HEK293 (cell line): ENCODE measurements at regions not wholly inside any gene's neighbourhood (a gene's known extent, or its start where the extent isn't known, plus 50 kb on each side); places are given as distances from the start of the nearest gene placed in this dataset.

Experiments used
- CTCF ChIA-PET: fragments of 350-600 bp; formaldehyde crosslinking; extraction: SDS; loops from one replicate; lab custom pipeline; 2021; ENCODE audit warnings: antibody characterized with exemption; lab: Yijun Ruan, JAX
- POLR2A ChIA-PET: fragments of 300-600 bp; formaldehyde crosslinking; extraction: SDS; loops from one replicate; lab custom pipeline; 2020; ENCODE audit warnings: antibody characterized with exemption, inconsistent platforms; lab: Yijun Ruan, JAX
- H3K27ac ChIP-seq: fragments of 200-500 bp; sonication (Bioruptor generic); 2 replicates; pipeline ENCODE4 v1.5.1; 2014; ENCODE audit warnings: low read depth, low read length, control low read depth, inconsistent platforms; ENCODE audit errors: extremely low read depth
- H3K36me3 ChIP-seq, 2 experiments: fragments of 200-500 bp in 1 of 2; sonication (Bioruptor generic) in 1 of 2; 1 replicate in 1 of 2; 2 replicates in 1 of 2; pipeline ENCODE4 v1.5.1; 2014 to 2017; ENCODE audit warnings: inconsistent platforms in 2 of 2, low read length in 2 of 2; ENCODE audit not compliant: control insufficient read depth in 2 of 2, insufficient read depth in 1 of 2
- H3K4me1 ChIP-seq: fragments of 200-500 bp; sonication (Bioruptor generic); 2 replicates; pipeline ENCODE4 v1.5.1; 2014; ENCODE audit warnings: mild to moderate bottlenecking, low read length, inconsistent platforms; ENCODE audit not compliant: control insufficient read depth, insufficient read depth
- H3K4me3 ChIP-seq: 2 replicates; pipeline ENCODE4 v1.5.1; 2011; ENCODE audit warnings: low read depth, mild to moderate bottlenecking, control low read depth, low read length, moderate library complexity
- H3K9me3 ChIP-seq: fragments of 200-500 bp; sonication (Bioruptor generic); 2 replicates; pipeline ENCODE4 v1.5.1; 2014; ENCODE audit warnings: low read depth, low read length, inconsistent platforms; ENCODE audit not compliant: control insufficient read depth, insufficient read depth
- GFI1B ChIP-seq: fragments of 450-650 bp; formaldehyde crosslinking; IDR thresholded peaks from 2 replicates; pipeline ENCODE4 v1.5.1; 2016; ENCODE audit warnings: missing biosample characterization, missing genetic modification characterization
- GLI4 ChIP-seq: fragments of 450-650 bp; formaldehyde crosslinking; IDR thresholded peaks from 2 replicates; pipeline ENCODE4 v1.5.1; 2016; ENCODE audit warnings: missing biosample characterization, missing genetic modification characterization
- HOXD13 ChIP-seq: sonication (generic); formaldehyde crosslinking; IDR thresholded peaks from 2 replicates; pipeline ENCODE4 v1.8.0; 2022; ENCODE audit warnings: missing genetic modification reagents, borderline replicate concordance
- MZF1 ChIP-seq: fragments of 450-650 bp; formaldehyde crosslinking; IDR thresholded peaks from 2 replicates; pipeline ENCODE4 v1.5.1; 2017; ENCODE audit warnings: missing biosample characterization, missing genetic modification characterization, borderline replicate concordance
- PRDM2 ChIP-seq: fragments of 450-650 bp; formaldehyde crosslinking; IDR thresholded peaks from 2 replicates; pipeline ENCODE4 v1.5.1; 2016; ENCODE audit warnings: missing biosample characterization, missing genetic modification characterization, borderline replicate concordance
- SALL2 ChIP-seq: fragments of 450-650 bp; formaldehyde crosslinking; IDR thresholded peaks from 2 replicates; pipeline ENCODE4 v1.5.0; 2017; ENCODE audit warnings: missing biosample characterization, mild to moderate bottlenecking, missing genetic modification characterization, borderline replicate concordance
- SCRT2 ChIP-seq: fragments of 450-650 bp; formaldehyde crosslinking; IDR thresholded peaks from 2 replicates; pipeline ENCODE4 v1.5.1; 2016; ENCODE audit warnings: missing biosample characterization, missing genetic modification characterization
- SETDB1 ChIP-seq: IDR thresholded peaks from one replicate; pipeline ENCODE4 v1.6.1; 2017; ENCODE audit warnings: mild to moderate bottlenecking, low read length, moderate library complexity, mixed read lengths; ENCODE audit not compliant: insufficient read length
- ZBTB1 ChIP-seq: fragments of 450-650 bp; formaldehyde crosslinking; IDR thresholded peaks from 2 replicates; pipeline ENCODE4 v1.5.1; 2016; ENCODE audit warnings: missing biosample characterization, missing genetic modification characterization
- ZBTB20 ChIP-seq: fragments of 450-650 bp; formaldehyde crosslinking; IDR thresholded peaks from 2 replicates; pipeline ENCODE4 v1.5.1; 2016; ENCODE audit warnings: missing biosample characterization, missing genetic modification characterization
- ZFP3 ChIP-seq: fragments of 450-650 bp; formaldehyde crosslinking; IDR thresholded peaks from 2 replicates; pipeline ENCODE4 v1.5.1; 2016; ENCODE audit warnings: low read depth, missing biosample characterization, missing genetic modification characterization
- ZNF16 ChIP-seq: fragments of 450-650 bp; formaldehyde crosslinking; IDR thresholded peaks from 2 replicates; pipeline ENCODE4 v1.5.1; 2016; ENCODE audit warnings: low read depth, missing biosample characterization, missing genetic modification characterization
- ZNF350 ChIP-seq: fragments of 450-650 bp; formaldehyde crosslinking; IDR thresholded peaks from 2 replicates; pipeline ENCODE4 v1.5.0; 2017; ENCODE audit warnings: missing biosample characterization, mild to moderate bottlenecking, missing genetic modification characterization
- ZNF404 ChIP-seq: fragments of 450-650 bp; formaldehyde crosslinking; IDR thresholded peaks from 2 replicates; pipeline ENCODE4 v1.5.1; 2017; ENCODE audit warnings: missing biosample characterization, missing genetic modification characterization
- ZNF433 ChIP-seq: fragments of 450-650 bp; formaldehyde crosslinking; IDR thresholded peaks from 2 replicates; pipeline ENCODE4 v1.5.1; 2016; ENCODE audit warnings: missing biosample characterization, missing genetic modification characterization, low read depth
- ZNF510 ChIP-seq: fragments of 450-650 bp; formaldehyde crosslinking; IDR thresholded peaks from 2 replicates; pipeline ENCODE4 v1.5.1; 2018; ENCODE audit warnings: mild to moderate bottlenecking, missing genetic modification characterization, missing biosample characterization; ENCODE audit not compliant: insufficient replicate concordance
- ZNF529 ChIP-seq: fragments of 450-650 bp; formaldehyde crosslinking; IDR thresholded peaks from 2 replicates; pipeline ENCODE4 v1.5.1; 2017; ENCODE audit warnings: missing genetic modification characterization, missing biosample characterization; ENCODE audit not compliant: insufficient replicate concordance
- ZNF555 ChIP-seq: fragments of 450-650 bp; formaldehyde crosslinking; conservative IDR thresholded peaks from 2 replicates; pipeline ENCODE4 v1.5.1; 2017; ENCODE audit warnings: missing biosample characterization, mild to moderate bottlenecking, missing genetic modification characterization, inconsistent platforms
- ZNF561 ChIP-seq: fragments of 450-650 bp; IDR thresholded peaks from 2 replicates; pipeline ENCODE4 v1.5.1; 2018; ENCODE audit warnings: missing biosample characterization, missing genetic modification characterization, borderline replicate concordance
- ZNF670 ChIP-seq: fragments of 450-650 bp; formaldehyde crosslinking; IDR thresholded peaks from 2 replicates; pipeline ENCODE4 v1.5.1; 2016; ENCODE audit warnings: missing biosample characterization, missing genetic modification characterization, low read depth
- ZSCAN16 ChIP-seq: fragments of 450-650 bp; formaldehyde crosslinking; IDR thresholded peaks from 2 replicates; pipeline ENCODE4 v1.5.1; 2016; ENCODE audit warnings: missing biosample characterization, missing genetic modification characterization

GRCh38 chr1:29695803-29696202, 459.5 kb downstream of the PTPRU start:
- Histone ChIP-seq H3K4me3 (no peak overlapping the region), H3K9me3 (no peaks in the 10 kb centered on the region), H3K27ac (no peak overlapping the region), H3K4me1 (no peaks in the 10 kb centered on the region), H3K36me3 (no peaks in the 10 kb centered on the region)
- POLR2A ChIA-PET, result no interaction called here
- no peak for TF ChIP-seq ZNF16 (tag by site-specific recombination)
- TF ChIP-seq ZNF404, result no peak
- TF ChIP-seq ZNF555 (tag by site-specific recombination), result no peak
- no peak for TF ChIP-seq ZBTB1 (tag by site-specific recombination)
- TF ChIP-seq SETDB1, result no peak
- TF ChIP-seq PRDM2 (tag by site-specific recombination), result no peak
- TF ChIP-seq ZSCAN16 (tag by site-specific recombination), result no peak
- no peak for TF ChIP-seq ZFP3 (tag by site-specific recombination)
- no peak for TF ChIP-seq ZNF510 (tag by site-specific recombination)
- no peak for TF ChIP-seq MZF1
- CTCF ChIA-PET, result no interaction called here

- ChIA-PET POLR2A (no interaction called here), CTCF (interaction anchor here (0.6 to 1.1 kb wide), 2 partner anchors 8 to 686 kb away, joined by 4 read pairs; no protein-coding TSS in a partner anchor)
- H3K36me3 ChIP-seq, result no peaks in the 10 kb centered on the region
- no peak overlapping the region for H3K27ac ChIP-seq
- no peak overlapping the region for H3K4me3 ChIP-seq
- H3K4me1 ChIP-seq, result no peaks in the 10 kb centered on the region
- no peak for TF ChIP-seq HOXD13 (CRISPR knock-in tag)
- TF ChIP-seq, all 188 proteins: peak for 0
- no peaks in the 10 kb centered on the region for H3K9me3 ChIP-seq
These were observed 458.7 kb downstream of the PTPRU start for GRCh38 chr1:29695036-29695435.

- CTCF ChIA-PET, result no interaction called here
- TF ChIP-seq SCRT2 (tag by site-specific recombination) (no peak), ZNF561 (tag by site-specific recombination) (no peak), ZNF433 (tag by site-specific recombination) (no peak), ZBTB20 (tag by site-specific recombination) (no peak), SALL2 (tag by site-specific recombination) (no peak), ZNF529 (tag by site-specific recombination) (no peak), ZNF350 (no peak), ZNF670 (tag by site-specific recombination) (no peak), GFI1B (tag by site-specific recombination) (no peak), GLI4 (tag by site-specific recombination) (no peak)
- TF ChIP-seq, all 188 proteins: peak for 0
- Histone ChIP-seq H3K4me1 (no peaks in the 10 kb centered on the region), H3K27ac (no peak overlapping the region), H3K36me3 (no peaks in the 10 kb centered on the region), H3K9me3 (no peaks in the 10 kb centered on the region), H3K4me3 (no peak overlapping the region)
- POLR2A ChIA-PET, result no interaction called here
These were observed 455.2 kb downstream of the PTPRU start for GRCh38 chr1:29691499-29691898.
